NCI-H2029 treated with DMSO at 0.1 percent for 48 hours (cell line): ENCODE measurements at regions not wholly inside any gene's neighbourhood (a gene's known extent, or its start where the extent isn't known, plus 50 kb on each side); places are given as distances from the start of the nearest gene placed in this dataset.
"Not testable (repeated sequence)": the region's sequence is repeated elsewhere in the genome, so short reads cannot be mapped to it uniquely, and the experiment has no call there.

Experiments
- DNase-seq: peaks from one replicate; lab custom pipeline; 2025; lab: John Stamatoyannopoulos, UW

DNA sequence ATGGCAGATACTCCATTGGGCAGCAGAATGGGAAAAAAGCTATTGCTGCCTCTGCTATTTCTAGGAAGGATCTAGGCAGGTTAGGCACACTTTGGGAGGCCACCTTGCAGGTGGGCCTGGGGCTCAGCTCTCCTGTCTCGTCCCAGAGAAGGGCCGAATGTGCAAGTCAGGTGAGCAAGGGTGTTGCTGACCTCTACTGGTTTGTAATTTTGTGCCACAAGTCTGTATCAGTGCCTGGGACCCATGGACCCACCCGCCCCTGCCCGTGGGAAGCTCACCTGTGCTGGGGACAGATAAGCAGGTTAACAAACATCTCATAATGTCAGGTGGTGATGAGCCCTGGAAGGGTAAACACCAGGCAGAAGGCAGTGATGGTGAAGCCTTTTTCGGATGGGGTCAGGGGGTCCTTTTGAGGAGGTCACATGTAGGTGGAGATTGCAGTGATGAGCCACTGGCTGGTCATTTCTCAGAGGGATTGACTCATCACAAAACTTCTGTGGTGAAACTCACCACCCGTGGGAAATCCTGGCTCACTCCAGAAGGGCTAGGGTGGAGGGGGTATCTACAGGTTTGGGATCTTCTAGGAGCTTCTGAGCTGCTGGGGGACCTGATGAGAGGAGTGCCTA is 161.3 kb downstream of the KLF13 start:
- DNase-seq = no peak

DNA sequence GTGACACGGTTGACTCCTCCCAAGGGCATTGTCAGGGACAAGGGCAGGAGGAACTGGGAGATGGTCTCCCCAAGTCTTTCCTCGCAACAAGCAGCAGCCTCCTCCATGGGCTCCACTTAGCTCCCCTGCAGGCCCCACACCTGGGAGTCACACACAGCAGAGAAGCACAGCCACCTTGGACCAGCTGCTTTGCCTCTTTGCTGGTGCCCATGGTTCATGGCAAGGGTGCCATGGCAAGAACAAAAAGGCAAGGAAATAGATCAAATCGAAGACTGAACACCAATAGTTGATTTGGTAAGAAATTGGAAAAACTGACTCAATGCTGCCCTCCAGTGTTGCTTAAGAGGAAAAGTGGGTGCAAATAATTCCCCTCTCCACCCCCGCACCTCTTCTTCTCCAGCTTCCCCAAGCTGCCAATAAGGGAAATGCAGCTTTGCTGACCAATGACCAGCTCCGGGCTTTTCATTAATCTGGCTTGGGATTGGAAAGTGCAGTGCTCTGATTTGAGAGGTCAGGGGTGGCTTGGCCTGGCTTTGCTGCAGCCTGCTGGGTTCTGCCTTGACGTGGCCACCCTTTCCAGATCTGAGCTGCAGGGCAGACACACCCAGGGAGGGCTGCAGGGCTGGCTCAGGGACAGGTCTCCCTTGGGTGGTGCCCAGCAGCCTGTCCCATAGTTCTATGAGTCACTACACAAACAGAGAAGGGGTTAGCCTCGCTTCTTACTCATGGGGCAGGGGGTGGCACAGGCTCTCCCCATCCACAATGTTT is 162.0 kb downstream of the KLF13 start:
- DNase-seq = no peak

DNA sequence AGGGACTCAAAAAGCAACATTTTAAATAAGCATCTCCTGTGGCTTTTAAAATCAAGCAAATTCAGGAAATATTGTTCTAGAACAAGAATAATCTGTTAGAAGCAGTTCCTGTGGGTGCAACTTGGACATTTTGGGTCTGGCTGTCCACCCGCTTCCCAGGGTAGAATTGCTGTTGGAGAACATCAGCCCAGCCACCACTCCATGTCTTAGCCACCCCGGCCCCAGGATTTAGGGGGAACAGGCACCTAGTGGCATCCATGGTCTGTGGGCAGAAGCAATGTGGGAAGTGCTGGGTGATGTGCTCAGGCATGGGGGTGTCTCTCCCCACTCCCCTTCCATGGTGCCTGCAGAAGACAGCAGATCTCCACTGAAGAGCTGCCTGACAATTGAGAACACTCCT is 162.6 kb downstream of the KLF13 start:
- no peak for DNase-seq

DNA sequence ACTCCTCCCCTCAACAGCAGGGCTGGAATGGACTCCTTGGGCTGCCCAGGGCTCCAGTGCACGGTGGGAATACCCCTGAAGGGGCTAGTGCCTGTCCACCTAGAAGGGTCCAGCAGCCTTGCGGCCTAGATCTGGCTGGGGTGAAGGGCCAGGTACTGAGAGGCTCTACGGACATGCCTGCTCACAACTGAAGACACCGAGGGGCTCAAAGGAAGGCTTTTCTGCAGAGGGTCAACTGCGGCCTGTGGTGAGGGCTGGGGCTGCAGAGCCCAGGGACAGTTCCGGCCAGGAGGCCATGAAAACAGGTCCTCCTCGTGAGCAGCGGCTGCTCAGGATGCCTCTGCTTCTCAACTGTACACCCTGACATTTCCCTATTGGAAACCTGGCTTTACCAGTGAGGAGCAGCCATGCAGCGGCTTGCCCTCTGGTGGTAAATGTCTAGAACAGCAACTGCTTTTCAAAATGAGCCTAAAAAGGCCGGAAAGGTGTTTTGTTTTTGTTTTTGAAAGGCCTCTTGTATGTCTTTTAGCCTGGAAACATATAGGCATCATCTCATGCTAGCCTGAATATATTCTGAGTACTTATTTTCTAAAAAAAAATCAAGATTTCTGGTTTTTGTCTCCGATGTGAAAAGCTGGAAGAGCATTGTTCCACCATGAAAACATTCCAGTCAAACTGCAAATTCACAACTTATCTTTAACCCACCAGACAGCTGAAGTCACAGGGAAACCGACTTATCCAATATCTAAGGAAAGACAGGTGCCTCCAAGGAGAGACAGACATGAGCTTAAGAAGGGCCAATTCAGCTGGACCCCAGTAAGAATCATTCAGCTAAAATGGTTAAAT is 163.4 kb downstream of the KLF13 start:
- DNase-seq = no peak

DNA sequence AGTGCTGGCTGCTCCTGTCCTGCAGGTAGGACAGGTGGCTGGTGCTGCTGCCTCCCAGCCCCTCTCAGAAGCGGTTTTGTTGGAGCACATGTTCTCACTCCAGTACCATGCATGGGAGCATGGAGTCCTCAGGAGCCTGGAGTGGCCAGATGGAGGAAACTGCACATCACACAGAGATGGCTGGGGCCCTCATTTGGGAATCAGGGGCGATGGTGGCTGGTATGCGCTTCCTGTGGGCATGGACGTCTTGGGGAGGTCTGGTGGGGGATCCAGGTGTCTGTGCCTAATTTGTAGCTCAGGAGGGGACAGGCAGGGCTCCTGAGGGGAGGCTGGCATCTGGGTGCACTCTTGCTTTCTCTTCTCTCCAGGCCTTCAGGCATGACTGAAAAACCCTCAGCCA is 168.2 kb downstream of the KLF13 start:
- DNase-seq = no peak

DNA sequence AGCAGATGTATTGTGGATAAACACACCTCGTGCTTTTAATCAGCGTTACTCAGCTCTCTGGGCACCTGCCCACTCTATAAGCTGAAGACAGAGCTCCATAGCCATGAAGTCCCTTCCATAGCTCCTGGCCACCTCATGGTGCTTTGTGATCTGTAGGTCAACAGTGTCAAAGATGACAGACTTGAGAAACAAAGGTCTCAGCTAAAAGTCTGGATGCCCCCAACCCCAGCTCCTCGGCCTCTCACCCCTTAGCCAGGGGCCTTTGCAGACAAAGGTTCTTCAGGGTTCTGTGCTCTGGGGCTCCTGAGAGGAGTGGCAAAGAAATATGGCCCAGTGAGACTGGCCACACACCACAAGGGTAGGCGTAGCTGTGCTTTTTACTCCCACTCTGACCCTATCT is 168.6 kb downstream of the KLF13 start:
- DNase-seq = no peak

DNA sequence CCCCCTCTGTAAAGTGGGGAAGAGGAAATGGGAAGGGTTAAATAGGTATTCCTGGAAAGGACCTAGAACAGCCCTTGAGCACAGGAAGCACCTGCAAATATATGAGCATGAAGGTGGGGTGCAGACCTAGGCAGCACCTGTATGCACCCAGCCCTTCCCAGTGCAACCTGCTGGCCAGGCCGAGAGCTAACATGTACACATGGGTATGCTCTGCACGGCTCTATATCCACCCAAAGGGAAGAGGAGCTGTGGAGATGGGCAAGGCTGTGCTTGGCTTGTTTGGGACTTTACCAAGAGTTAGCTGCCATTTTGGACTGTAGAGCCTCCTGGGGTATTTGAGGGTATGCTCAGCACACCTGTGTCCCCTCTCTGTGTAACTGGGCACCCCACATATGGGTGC is 171.2 kb downstream of the KLF13 start:
- DNase-seq = no peak

DNA sequence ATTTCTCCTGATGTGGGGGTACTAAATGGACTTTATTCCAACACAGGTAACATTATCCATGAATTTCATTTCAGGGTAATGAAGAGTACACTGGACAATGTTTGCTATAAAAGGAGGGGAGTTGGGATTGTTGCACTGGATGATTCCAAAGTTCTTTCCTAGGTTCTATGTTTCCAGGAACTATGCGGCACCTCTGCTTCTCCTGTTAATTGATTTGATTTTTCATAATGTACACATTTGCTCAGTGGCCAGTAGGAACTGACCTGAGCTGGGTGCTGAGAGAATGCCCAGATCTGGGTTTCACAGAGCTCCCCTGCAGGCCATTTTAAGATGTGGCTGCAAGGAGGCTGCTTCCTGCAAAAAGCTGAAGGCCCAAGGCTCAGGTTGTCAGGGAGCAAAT is 171.7 kb downstream of the KLF13 start:
- no peak for DNase-seq

DNA sequence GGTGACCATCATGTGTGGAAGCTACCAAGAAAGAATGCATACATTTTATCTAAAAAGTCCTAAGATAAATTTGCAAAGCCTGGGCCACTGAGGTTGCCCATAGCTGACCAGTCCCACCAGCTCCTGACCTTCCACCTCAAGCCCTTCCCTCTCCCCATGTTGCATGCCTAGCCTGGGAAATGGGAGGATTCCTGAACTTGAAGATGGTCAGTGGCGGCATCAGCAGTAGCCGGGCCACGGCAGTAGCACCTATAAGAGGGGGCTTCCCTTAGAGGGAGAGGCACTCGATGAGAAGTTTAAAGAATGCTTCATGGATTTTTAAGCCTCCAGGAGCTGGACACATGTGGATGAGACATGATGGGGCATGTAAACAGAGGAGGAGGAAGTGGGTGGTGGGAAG is 172.1 kb downstream of the KLF13 start:
- DNase-seq = no peak

DNA sequence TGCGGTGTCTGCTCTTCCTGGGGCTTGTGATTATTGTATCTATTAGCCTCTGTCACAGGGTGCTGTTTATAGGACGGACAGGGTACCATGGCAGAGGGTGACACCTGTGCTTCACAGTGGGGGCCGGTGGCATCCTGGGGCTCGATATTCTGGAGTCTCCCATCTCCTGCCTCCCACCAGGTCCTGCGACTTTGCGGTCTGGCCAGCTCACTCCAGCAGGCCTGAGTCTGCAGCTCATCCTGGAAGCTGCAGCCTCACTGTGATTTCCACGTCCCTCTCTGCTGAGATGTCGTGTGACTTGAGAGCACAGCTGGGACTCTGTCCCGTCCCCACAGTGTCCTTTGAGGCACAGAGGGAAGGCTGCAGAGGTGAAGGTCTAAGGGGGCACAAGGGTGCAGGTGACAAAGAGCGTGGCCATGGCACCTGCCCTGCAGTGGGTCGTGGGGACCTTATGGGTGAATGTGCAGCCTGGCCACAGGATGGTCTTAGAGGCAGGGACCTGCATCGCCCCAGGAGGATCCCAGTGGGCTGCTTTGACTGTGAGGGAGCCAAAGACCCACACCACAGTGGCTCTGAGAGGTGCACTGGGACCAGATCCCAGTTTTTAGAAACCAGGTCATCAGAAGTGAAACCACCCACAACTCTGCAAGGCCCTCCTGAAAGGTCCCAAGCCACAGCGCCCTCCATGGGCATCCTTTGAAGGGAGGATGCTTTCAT is 172.8 kb downstream of the KLF13 start:
- no peak for DNase-seq

DNA sequence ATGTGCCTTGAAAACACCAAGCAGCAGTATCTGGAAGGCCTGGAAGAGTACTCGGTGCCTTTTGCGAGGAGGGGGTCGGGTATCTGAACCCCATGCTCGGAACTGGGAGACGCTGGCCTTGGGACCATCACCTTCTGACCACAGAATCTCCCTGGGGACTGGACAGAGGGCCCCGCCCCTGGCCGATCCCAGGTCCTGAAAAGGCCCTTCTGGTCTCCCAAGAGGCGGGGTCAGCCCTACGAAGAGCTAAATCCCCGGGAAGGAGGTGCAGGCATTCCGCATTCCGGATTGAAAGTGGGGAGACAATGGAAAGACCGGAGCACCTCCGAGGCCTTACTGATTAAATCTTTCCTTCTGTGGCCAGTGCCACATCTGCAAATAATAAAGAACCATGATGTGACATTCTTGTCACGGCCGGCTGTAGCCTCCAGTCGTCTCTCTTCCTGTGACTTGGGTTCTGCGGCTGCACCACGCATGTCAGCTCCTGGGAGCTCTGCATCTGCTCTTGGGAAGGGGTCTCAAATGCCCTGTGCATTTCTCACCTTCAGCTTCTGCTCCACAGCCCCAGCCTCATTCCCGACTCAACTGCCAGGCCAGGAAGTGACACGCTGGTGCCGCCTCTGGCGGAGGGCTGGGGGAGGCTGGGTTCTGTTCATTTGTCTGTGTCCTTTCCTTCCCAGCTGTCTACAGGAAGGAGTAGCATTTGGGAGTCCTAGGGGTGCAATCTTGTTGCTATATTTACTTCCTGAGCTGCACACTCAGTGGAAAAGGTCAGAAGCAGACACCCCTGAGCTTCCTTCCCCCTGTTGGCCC is 173.5 kb downstream of the KLF13 start:
- DNase-seq = no peak

DNA sequence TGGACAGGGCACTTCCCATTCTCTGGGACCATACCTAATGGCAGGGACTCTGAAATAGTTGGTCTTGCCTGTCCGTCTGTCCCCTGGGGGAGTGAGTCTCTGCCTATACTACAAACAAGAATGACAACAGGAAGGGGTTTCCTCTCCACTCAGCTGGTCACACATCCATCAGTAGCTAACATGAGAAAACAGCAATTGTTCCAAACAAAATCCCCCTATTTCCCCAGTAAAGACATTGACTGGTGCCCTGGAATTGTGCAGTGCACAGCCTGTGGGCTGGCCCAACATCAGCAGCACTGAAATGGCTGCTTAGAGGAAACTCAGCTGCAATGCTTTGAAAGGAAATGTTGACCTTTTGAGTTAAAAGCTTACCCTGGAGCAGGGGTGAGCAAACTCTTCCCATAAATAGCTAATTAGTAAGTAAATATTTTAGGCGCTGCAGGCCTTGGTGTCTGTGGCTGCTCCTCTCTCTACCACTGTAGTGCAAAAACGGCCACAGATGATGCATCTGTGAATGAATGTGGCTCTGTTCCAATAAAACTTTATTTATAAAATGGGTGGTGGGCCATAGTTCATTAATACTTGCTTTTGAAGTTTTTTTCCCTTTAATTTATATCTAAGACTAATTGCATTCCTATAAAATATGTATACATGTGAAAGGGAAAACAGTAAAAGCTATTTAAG is 174.3 kb downstream of the KLF13 start:
- DNase-seq = no peak

DNA sequence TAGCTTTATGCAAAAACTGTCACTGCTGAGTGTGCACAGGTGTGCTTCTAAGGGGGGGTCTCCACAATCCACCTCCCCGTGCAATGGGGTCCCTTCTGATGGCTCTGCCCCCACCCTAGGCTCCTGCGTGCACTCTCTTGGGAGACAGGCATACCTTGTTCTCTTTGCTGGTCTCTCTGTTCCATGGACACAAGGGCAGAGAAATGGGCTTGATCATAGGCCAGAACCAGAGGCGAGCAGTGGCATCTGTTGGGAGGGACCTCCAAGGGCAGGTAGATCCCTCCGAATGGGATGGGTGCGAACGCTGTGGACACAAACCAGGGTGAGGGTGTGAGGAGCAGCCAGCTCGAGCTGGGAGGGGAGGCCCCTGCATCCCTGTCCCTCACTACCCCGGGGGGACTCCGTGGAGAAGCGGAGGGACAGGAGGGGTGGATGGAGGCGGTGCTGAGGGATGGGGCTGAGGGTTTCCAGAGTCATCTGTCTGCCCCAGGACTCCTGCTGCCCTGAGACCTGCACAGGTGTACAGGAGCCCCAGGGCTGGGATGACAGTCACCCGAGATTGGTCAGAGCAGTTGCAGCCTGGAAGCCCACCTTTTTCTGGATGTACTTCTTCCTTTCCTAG is 175.0 kb downstream of the KLF13 start:
- DNase-seq = no peak

DNA sequence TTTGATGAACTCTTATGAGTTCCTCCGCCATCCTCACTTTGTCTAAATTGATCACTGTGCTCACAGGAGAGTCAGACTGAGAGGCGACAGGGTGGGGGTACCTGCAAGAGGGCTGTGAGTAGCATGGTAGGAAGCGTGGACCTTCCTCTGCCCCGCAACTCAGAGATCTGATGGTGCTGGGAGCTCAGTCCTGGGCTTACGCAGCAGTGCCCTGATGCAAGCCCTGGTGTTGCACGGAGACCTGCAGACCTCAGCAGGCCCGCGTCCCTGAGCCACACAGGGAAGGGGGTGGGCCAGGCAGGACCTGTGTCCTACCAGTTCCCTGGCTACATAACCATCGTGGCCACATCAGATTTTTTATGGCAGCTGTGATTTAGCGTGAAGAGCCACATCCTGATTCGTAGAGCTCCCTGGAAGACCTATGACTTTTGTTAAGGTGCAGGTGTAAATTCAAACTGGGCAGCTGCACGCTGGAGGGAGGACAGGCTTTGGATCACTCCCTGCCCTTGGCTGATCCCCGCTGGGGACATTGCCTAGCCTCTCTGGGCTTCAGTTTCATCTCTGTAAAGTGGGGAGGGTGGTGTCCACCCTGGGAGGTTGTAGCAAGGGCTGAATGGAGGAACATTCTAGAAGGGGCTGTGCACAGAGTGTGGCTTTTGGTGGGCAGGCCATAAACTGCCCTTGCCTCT is 176.1 kb downstream of the KLF13 start:
- DNase-seq = no peak

DNA sequence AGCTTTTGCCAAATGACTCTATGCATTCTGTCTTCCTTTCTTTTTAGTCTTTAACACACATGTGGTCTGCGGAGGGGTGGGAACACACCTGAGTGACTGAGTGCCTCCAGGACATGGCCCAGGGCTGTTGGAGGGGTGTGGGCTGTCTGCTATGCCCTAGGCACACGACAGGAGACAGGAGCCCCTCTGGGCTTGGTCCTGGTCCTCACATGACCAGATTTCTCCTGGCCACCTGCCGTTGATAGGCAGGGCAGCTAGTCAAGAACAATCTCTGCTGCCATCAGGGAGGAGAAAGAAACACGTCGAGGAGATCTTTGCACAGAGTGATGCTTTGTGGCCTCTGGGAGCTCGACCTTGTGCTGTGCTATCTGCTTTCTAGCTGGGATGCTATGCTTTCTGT is 176.6 kb downstream of the KLF13 start:
- no peak for DNase-seq

DNA sequence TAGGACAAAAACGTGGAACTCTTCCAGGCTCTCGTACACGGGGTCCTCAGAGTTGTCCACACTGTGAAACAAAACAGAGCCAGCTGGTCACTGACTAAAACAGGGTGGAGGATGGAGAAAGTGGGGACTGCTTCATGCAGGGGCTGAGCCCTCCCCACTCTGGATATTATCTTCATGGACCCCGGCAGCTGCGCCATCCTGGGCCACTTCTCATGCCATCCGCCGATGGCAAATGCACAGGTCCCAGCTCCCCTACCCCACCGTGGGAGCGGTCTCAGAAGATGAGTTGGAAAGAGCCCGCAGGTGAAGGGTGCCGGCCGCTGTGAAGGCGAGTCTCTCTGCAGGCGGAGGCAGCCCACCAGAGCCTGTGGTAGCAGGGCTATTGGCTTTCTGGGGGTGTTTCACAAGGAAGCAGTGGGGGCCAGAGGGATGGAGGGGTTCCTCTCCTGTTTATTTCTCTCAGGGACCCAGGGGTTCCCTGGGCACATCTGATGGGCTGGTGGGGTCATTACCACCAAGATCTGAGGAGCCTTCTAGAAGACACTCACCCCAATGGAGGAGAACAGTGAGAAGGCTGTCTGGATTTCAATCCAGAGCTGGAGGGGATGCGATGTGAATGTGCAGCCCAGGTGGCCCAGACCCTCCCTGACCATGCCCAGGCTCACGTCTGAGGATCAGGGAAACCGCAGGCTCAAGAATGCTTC is 177.3 kb downstream of the KLF13 start:
- DNase-seq = no peak

DNA sequence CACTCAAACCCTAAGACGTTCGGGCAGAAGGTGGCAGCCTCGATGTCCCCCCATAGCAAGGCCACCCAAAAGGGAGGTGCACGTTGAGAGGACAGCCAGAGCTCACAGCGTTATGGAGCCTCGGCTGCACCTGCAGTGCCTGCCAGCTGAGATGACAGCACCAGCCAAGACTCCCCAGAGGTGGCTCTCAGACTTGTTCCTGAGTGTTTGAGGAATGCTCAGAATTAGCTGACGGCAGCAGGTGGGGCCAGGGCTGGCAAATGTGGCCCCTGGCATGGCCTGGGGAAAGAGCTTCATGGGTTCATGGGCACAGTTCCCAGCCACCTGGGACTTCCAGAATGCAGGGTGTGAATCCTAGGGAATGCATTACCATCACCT is 177.8 kb downstream of the KLF13 start:
- no peak for DNase-seq

DNA sequence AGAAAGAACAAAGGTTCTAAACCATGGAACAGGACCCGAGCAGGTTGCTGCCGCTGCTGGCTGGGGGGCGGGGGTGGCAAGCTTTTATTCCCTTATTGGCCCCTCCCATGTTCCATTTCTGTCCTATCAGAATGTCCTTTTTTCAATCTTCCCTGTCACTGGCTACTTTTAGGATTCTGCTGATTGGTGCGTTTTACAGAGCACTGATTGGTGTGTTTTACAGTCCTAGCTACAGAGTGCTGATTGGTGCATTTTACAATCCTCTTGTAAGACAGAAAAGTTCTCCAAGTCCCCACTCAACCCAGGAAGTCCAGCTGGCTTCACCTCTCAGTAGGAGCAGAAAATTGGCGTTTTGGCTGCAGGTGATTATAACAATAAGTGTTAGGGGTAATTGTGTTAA is 180.9 kb downstream of the KLF13 start:
- not testable (repeated sequence) for DNase-seq

DNA sequence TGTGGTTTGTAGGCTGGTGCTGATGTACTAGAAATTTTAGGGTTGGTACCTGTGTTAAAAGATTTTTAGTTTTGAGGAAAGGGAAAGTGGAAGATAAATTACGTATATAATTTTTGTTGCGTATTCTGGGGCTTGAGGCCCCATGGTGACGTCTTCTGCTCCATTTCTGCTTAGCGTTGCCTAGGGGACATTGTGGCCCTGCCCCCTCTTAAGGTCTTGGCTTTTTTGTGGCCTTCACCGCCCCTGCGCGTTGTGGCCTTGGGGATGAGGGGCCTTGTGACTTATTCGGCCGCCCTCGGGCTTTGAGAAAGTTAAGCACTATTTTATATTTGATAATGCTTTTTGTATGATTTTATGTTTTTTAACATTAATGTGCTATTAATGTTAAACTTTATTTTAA is 182.0 kb downstream of the KLF13 start:
- no peak for DNase-seq
